ENCODE measurements at regions not wholly inside any gene's neighbourhood (a gene's known extent, or its start where the extent isn't known, plus 50 kb on each side); places are given as distances from the start of the nearest gene placed in this dataset.

- no peak for DNase-seq (ENCODE audit: low read depth)
Observed at GRCh38 chr2:177068967-177069366, 143.6 kb upstream of the HNRNPA3 start.

- no peak for DNase-seq (ENCODE audit: low read depth)
Observed at GRCh38 chr2:177072090-177072489, 140.5 kb upstream of the HNRNPA3 start.

- no peak for DNase-seq (ENCODE audit: low read depth)
Observed at GRCh38 chr2:177073611-177074010, 139.0 kb upstream of the HNRNPA3 start.

- no peak for DNase-seq (ENCODE audit: low read depth)
Observed at GRCh38 chr2:177074099-177074710, 138.4 kb upstream of the HNRNPA3 start.

GRCh38 chr2:177075254-177075653 is 137.3 kb upstream of the HNRNPA3 start:
- DNase-seq (ENCODE audit: low read depth): no peak

- no peak for DNase-seq (ENCODE audit: low read depth)
Observed at GRCh38 chr2:177076636-177077179, 135.9 kb upstream of the HNRNPA3 start.

GRCh38 chr2:177077778-177078177 is 134.8 kb upstream of the HNRNPA3 start:
- DNase-seq (ENCODE audit: low read depth): no peak

GRCh38 chr2:177078416-177078815 is 134.2 kb upstream of the HNRNPA3 start:
- no peak for DNase-seq (ENCODE audit: low read depth)

- DNase-seq (ENCODE audit: low read depth): no peak
Observed at GRCh38 chr2:177078855-177079254, 133.7 kb upstream of the HNRNPA3 start.

GRCh38 chr2:177080746-177081284 is 131.8 kb upstream of the HNRNPA3 start:
- DNase-seq (ENCODE audit: low read depth): no peak

- DNase-seq (ENCODE audit: low read depth): no peak
Observed at GRCh38 chr2:177084607-177085006, 128.0 kb upstream of the HNRNPA3 start.

GRCh38 chr2:177088529-177088928 is 124.1 kb upstream of the HNRNPA3 start:
- no peak for DNase-seq (ENCODE audit: low read depth)

- DNase-seq (ENCODE audit: low read depth): no peak
Observed at GRCh38 chr2:177090967-177091366, 121.6 kb upstream of the HNRNPA3 start.

GRCh38 chr2:177093371-177093770 is 119.2 kb upstream of the HNRNPA3 start:
- no peak for DNase-seq (ENCODE audit: low read depth)

- no peak for DNase-seq (ENCODE audit: low read depth)
Observed at GRCh38 chr2:177098001-177098613, 114.5 kb upstream of the HNRNPA3 start.

- DNase-seq (ENCODE audit: low read depth): no peak
Observed at GRCh38 chr2:177101930-177102329, 110.7 kb upstream of the HNRNPA3 start.

- no peak for DNase-seq (ENCODE audit: low read depth)
Observed at GRCh38 chr2:177106212-177106611, 106.4 kb upstream of the HNRNPA3 start.

- no peak for DNase-seq (ENCODE audit: low read depth)
Observed at GRCh38 chr2:177108890-177109289, 103.7 kb upstream of the HNRNPA3 start.

GRCh38 chr2:177114712-177115111 is 97.9 kb upstream of the HNRNPA3 start:
- no peak for DNase-seq (ENCODE audit: low read depth)

GRCh38 chr2:177117755-177118154 is 94.8 kb upstream of the HNRNPA3 start:
- no peak for DNase-seq (ENCODE audit: low read depth)

GRCh38 chr2:177118636-177119035 is 94.0 kb upstream of the HNRNPA3 start:
- DNase-seq (ENCODE audit: low read depth): no peak

- DNase-seq (ENCODE audit: low read depth): no peak
Observed at GRCh38 chr2:177119099-177119498, 93.5 kb upstream of the HNRNPA3 start.

- DNase-seq (ENCODE audit: low read depth): no peak
Observed at GRCh38 chr2:177123048-177123447, 89.5 kb upstream of the HNRNPA3 start.

- no peak for DNase-seq (ENCODE audit: low read depth)
Observed at GRCh38 chr2:177124371-177124770, 88.2 kb upstream of the HNRNPA3 start.
